Astrocyte (in vitro differentiated cells and primary cell): ENCODE measurements at regions not wholly inside any gene's neighbourhood (a gene's known extent, or its start where the extent isn't known, plus 50 kb on each side); places are given as distances from the start of the nearest gene placed in this dataset.

Source experiments
- EZH2 ChIP-seq: IDR thresholded peaks from 2 replicates; pipeline ENCODE4 v1.6.1; 2012; ENCODE audit warnings: mild to moderate bottlenecking, low read length, inconsistent platforms; ENCODE audit not compliant: insufficient read depth
- TF ChIP-seq, protein P1 (sequence below): IDR thresholded peaks from 2 replicates; pipeline ENCODE4 v1.5.1; 2011; ENCODE audit warnings: low read depth, mild to moderate bottlenecking, inconsistent platforms, low read length, moderate library complexity; ENCODE audit not compliant: insufficient read depth

DNA sequence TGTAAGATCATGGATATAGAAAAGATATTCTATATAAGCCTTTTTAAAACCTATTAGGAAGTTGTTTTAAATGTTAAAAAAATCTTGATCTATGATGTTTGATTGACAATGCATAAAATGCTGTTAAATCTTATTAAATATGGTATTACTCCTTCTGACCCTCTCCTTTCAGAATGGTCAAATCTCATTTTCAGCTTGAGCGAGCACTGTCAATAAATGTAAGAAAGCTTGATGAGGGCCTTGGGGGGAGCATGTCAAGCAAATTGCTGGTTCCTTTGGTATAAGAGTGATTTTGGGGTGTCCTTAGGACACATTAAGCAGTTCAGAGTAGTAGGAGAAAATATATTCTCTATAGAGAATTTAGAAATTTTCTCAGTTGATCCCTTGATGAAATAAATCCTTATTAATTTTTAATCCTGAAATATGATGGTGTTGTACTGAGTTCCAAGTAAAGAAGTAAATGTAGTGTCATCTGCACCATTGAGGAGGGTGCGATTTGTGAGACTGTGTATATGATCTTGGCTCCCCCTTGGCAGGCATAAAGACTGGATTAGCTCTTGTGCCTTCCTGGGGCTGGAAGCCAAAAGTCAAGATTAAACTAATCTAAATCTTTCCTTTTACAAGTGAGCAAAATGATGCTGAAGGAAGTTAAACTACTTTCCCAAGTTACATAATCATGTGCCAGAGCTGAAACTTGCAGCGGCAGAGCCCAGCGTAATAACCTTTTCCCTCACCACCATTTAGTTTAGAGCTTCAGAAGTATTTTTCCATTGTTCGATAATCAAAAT lies 82.6 kb upstream of the ANK2 start:
- TF ChIP-seq, protein P1, sequence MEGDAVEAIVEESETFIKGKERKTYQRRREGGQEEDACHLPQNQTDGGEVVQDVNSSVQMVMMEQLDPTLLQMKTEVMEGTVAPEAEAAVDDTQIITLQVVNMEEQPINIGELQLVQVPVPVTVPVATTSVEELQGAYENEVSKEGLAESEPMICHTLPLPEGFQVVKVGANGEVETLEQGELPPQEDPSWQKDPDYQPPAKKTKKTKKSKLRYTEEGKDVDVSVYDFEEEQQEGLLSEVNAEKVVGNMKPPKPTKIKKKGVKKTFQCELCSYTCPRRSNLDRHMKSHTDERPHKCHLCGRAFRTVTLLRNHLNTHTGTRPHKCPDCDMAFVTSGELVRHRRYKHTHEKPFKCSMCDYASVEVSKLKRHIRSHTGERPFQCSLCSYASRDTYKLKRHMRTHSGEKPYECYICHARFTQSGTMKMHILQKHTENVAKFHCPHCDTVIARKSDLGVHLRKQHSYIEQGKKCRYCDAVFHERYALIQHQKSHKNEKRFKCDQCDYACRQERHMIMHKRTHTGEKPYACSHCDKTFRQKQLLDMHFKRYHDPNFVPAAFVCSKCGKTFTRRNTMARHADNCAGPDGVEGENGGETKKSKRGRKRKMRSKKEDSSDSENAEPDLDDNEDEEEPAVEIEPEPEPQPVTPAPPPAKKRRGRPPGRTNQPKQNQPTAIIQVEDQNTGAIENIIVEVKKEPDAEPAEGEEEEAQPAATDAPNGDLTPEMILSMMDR: no peak
- no peak for TF ChIP-seq EZH2
